Neural cell (in vitro differentiated cells): ENCODE measurements at regions not wholly inside any gene's neighbourhood (a gene's known extent, or its start where the extent isn't known, plus 50 kb on each side); places are given as distances from the start of the nearest gene placed in this dataset.

ENCODE experiments used
- H2AFZ ChIP-seq: fragments of 200-600, 300-800 bp; sonication (generic), shearing (Covaris generic); 2 replicates; pipeline ENCODE4 v1.6.0; 2014; ENCODE audit warnings: low read depth, mild to moderate bottlenecking, antibody characterized with exemption, low read length, moderate library complexity
- H3F3A ChIP-seq: fragments of 200-600 bp; shearing (Covaris generic); 2 replicates; pipeline ENCODE4 v1.6.1; 2016; ENCODE audit warnings: mild to moderate bottlenecking, moderate library complexity, mixed read lengths, antibody characterized with exemption, low read length; ENCODE audit not compliant: insufficient read depth, poor library complexity, severe bottlenecking
- H3K27ac ChIP-seq: fragments of 200-600, 300-800 bp; sonication (generic), shearing (Covaris generic); 2 replicates; pipeline ENCODE4 v1.5.1; 2014; ENCODE audit warnings: mild to moderate bottlenecking, low read length, moderate library complexity
- H3K27me3 ChIP-seq: fragments of 300-800, 200-600 bp; sonication (generic), shearing (Covaris generic); 2 replicates; pipeline ENCODE4 v1.6.0; 2014; ENCODE audit warnings: mild to moderate bottlenecking, low read depth, low read length, moderate library complexity; ENCODE audit not compliant: insufficient read depth
- H3K36me3 ChIP-seq: fragments of 300-800, 200-600 bp; sonication (generic), shearing (Covaris generic); 2 replicates; pipeline ENCODE4 v1.5.1; 2014; ENCODE audit warnings: mild to moderate bottlenecking, antibody characterized with exemption, low read length, moderate library complexity; ENCODE audit not compliant: insufficient read depth
- H3K4me2 ChIP-seq: fragments of 300-800, 200-600 bp; sonication (generic), shearing (Covaris generic); 2 replicates; pipeline ENCODE4 v1.6.0; 2014; ENCODE audit warnings: mild to moderate bottlenecking, low read length
- H3K4me3 ChIP-seq: fragments of 300-800, 200-600 bp; sonication (generic), shearing (Covaris generic); 2 replicates; pipeline ENCODE4 v1.5.1; 2014; ENCODE audit warnings: mild to moderate bottlenecking, low read length, moderate library complexity
- H3K79me2 ChIP-seq: fragments of 200-600 bp; shearing (Covaris generic); replicated peaks from 2 replicates; pipeline ENCODE4 v1.6.0; 2014; ENCODE audit warnings: mild to moderate bottlenecking, low read length, moderate library complexity; ENCODE audit not compliant: insufficient read depth
- H3K9ac ChIP-seq: fragments of 300-800, 200-600 bp; sonication (generic), shearing (Covaris generic); 2 replicates; pipeline ENCODE4 v1.6.1; 2016; ENCODE audit warnings: mild to moderate bottlenecking, low read length, mixed read lengths
- H3K9me2 ChIP-seq: fragments of 200-600 bp; shearing (Covaris generic); 2 replicates; pipeline ENCODE4 v1.6.1; 2016; ENCODE audit warnings: mild to moderate bottlenecking, low read length, mixed read lengths; ENCODE audit not compliant: insufficient read depth
- H3K9me3 ChIP-seq: fragments of 200-600, 300-800 bp; sonication (generic), shearing (Covaris generic); 2 replicates; pipeline ENCODE4 v1.6.1; 2016; ENCODE audit warnings: mild to moderate bottlenecking, mixed run types, low read length, moderate library complexity, mixed read lengths
- H4K20me1 ChIP-seq: fragments of 200-600 bp; shearing (Covaris generic); 2 replicates; pipeline ENCODE4 v1.6.1; 2016; ENCODE audit warnings: mild to moderate bottlenecking, mixed run types; ENCODE audit not compliant: insufficient read depth
- CTCF ChIP-seq: fragments of 450-650 bp; IDR thresholded peaks from 2 replicates; pipeline ENCODE4 v1.5.1; 2014; ENCODE audit warnings: antibody characterized with exemption, mild to moderate bottlenecking, moderate library complexity; ENCODE audit not compliant: poor library complexity, severe bottlenecking
- EP300 ChIP-seq: fragments of 450-650 bp; conservative IDR thresholded peaks from 2 replicates; pipeline ENCODE4 v1.6.1; 2014; ENCODE audit warnings: antibody characterized with exemption, mild to moderate bottlenecking, moderate library complexity; ENCODE audit not compliant: poor library complexity, severe bottlenecking
- EZH2 ChIP-seq: fragments of 200-600, 300-800 bp; shearing (Covaris generic), sonication (generic); IDR thresholded peaks from 2 replicates; pipeline ENCODE4 v1.6.1; 2014; ENCODE audit warnings: antibody characterized with exemption, low read length, borderline replicate concordance, mild to moderate bottlenecking; ENCODE audit not compliant: insufficient read depth, poor library complexity, severe bottlenecking
- MXI1 ChIP-seq: fragments of 450-650 bp; conservative IDR thresholded peaks from 2 replicates; pipeline ENCODE4 v1.6.1; 2014; ENCODE audit warnings: antibody characterized with exemption, mild to moderate bottlenecking; ENCODE audit not compliant: poor library complexity, severe bottlenecking
- POLR2AphosphoS5 ChIP-seq: IDR thresholded peaks from 2 replicates; pipeline ENCODE4 v1.6.1; 2012
- RAD21 ChIP-seq: fragments of 450-650 bp; conservative IDR thresholded peaks from 2 replicates; pipeline ENCODE4 v1.6.1; 2014; ENCODE audit warnings: antibody characterized with exemption, mild to moderate bottlenecking, moderate library complexity
- REST ChIP-seq: IDR thresholded peaks from 2 replicates; pipeline ENCODE4 v1.6.1; 2012; ENCODE audit warnings: borderline replicate concordance
- SMC3 ChIP-seq: fragments of 450-650 bp; conservative IDR thresholded peaks from 2 replicates; pipeline ENCODE4 v1.6.1; 2014; ENCODE audit warnings: antibody characterized with exemption, mild to moderate bottlenecking, moderate library complexity; ENCODE audit not compliant: poor library complexity
- TAF1 ChIP-seq: IDR thresholded peaks from 2 replicates; pipeline ENCODE4 v1.6.1; 2012; ENCODE audit warnings: low read depth

- no peak overlapping the region for H3K4me3 ChIP-seq
- no peaks in the 10 kb centered on the region for H3F3A ChIP-seq
- H3K9me2 ChIP-seq: no peaks in the 10 kb centered on the region
- no peak overlapping the region for H3K4me2 ChIP-seq
- H2AFZ ChIP-seq: no peak overlapping the region
- no peak overlapping the region for H3K27ac ChIP-seq
- no peaks in the 10 kb centered on the region for H3K9me3 ChIP-seq
- no peaks in the 10 kb centered on the region for H4K20me1 ChIP-seq
- no peaks in the 10 kb centered on the region for H3K36me3 ChIP-seq
- H3K9ac ChIP-seq: no peak overlapping the region
- TF ChIP-seq TAF1: no peak
- TF ChIP-seq EZH2: no peak
- no peak for TF ChIP-seq EP300
- no peak for TF ChIP-seq REST
- no peak for TF ChIP-seq CTCF
- no peak for TF ChIP-seq POLR2AphosphoS5
- no peak for TF ChIP-seq RAD21
- no peak for TF ChIP-seq MXI1
- TF ChIP-seq SMC3: no peak
- no peaks in the 10 kb centered on the region for H3K79me2 ChIP-seq
- H3K27me3 ChIP-seq: no peaks in the 10 kb centered on the region
These were observed 524.6 kb downstream of the BNC2 start for GRCh38 chr9:16345902-16346301.

GRCh38 chr9:16347886-16348285 is 522.6 kb downstream of the BNC2 start:
- Histone ChIP-seq H3K27me3 (no peaks in the 10 kb centered on the region), H3K27ac (no peak overlapping the region), H3K4me3 (no peak overlapping the region), H2AFZ (no peak overlapping the region), H3K36me3 (no peaks in the 10 kb centered on the region), H3F3A (no peaks in the 10 kb centered on the region), H3K4me2 (no peak overlapping the region), H3K79me2 (no peaks in the 10 kb centered on the region), H4K20me1 (no peaks in the 10 kb centered on the region), H3K9ac (no peak overlapping the region), H3K9me2 (no peaks in the 10 kb centered on the region), H3K9me3 (no peaks in the 10 kb centered on the region)
- TF ChIP-seq CTCF (no peak), MXI1 (no peak), SMC3 (no peak), EP300 (no peak), EZH2 (no peak), TAF1 (no peak), POLR2AphosphoS5 (no peak), RAD21 (no peak), REST (no peak)
